Esophagus (tissue), 2 donors: ENCODE measurements at regions not wholly inside any gene's neighbourhood (a gene's known extent, or its start where the extent isn't known, plus 50 kb on each side); places are given as distances from the start of the nearest gene placed in this dataset.
"Not testable (repeated sequence)": the region's sequence is repeated elsewhere in the genome, so short reads cannot be mapped to it uniquely, and the experiment has no call there.

Source experiments
- H3K27ac ChIP-seq, 2 donors: one replicate each; pipeline ENCODE4 v1.5.1; 2013; ENCODE audit warnings: low read depth in 2 of 2, mild to moderate bottlenecking in 2 of 2, inconsistent platforms in 1 of 2, low read length in 1 of 2, moderate library complexity in 1 of 2
- H3K27me3 ChIP-seq, 2 donors: one replicate each; pipeline ENCODE4 v1.6.1; 2013; ENCODE audit warnings: low read length in 2 of 2, control low read depth in 1 of 2, mild to moderate bottlenecking in 1 of 2; ENCODE audit not compliant: insufficient read depth in 2 of 2, control insufficient read depth in 1 of 2
- H3K36me3 ChIP-seq, 2 donors: one replicate each; pipeline ENCODE4 v1.6.1; 2013; ENCODE audit warnings: low read length in 1 of 2; ENCODE audit not compliant: control insufficient read depth in 2 of 2, insufficient read depth in 2 of 2
- H3K4me1 ChIP-seq, 2 donors: one replicate each; pipeline ENCODE4 v1.6.1; 2013; ENCODE audit warnings: low read length in 1 of 2; ENCODE audit not compliant: control insufficient read depth in 2 of 2, insufficient read depth in 2 of 2
- H3K4me3 ChIP-seq, 2 donors: one replicate each; pipeline ENCODE4 v1.5.1; 2013; ENCODE audit warnings: low read length in 2 of 2, mild to moderate bottlenecking in 2 of 2, low read depth in 1 of 2, moderate library complexity in 1 of 2
- H3K9me3 ChIP-seq, 2 donors: one replicate each; pipeline ENCODE4 v1.6.1; 2013; ENCODE audit warnings: mild to moderate bottlenecking in 2 of 2, low read depth in 1 of 2, low read length in 1 of 2, moderate library complexity in 1 of 2; ENCODE audit not compliant: control insufficient read depth in 2 of 2, insufficient read depth in 1 of 2
- WGBS, 2 donors: extraction: QIAGEN DNeasy Blood & Tissue Kit; methylation state at CpG; one replicate each; pipeline ENCODE4 v1.1.7; 2013; 5-methylcytosine and 5-hydroxymethylcytosine counted together
- donor health status: healthy with polysubstance abuse.
- donor health status: Bipolar disorder and iron deficiency.

- Histone ChIP-seq H3K4me1 (no peaks in the 10 kb centered on the region), H3K27ac (no peak overlapping the region), H3K27me3 (no peaks in the 10 kb centered on the region), H3K4me3 (no peak overlapping the region), H3K9me3 (no peaks in the 10 kb centered on the region), H3K36me3 (no peaks in the 10 kb centered on the region)
- WGBS, 2 donors: 68 to 75% methylated on average over 7 of the region's 7 CpGs
Measured at GRCh38 chr17:70374496-70374895, 205.2 kb downstream of the KCNJ2 start.

GRCh38 chr17:70375406-70375805 is 206.1 kb downstream of the KCNJ2 start:
- no peaks in the 10 kb centered on the region for H3K9me3 ChIP-seq
- 83 to 87% methylated on average over 1 of the region's 1 CpG for WGBS, 2 donors
- H3K27me3 ChIP-seq: no peaks in the 10 kb centered on the region
- no peaks in the 10 kb centered on the region for H3K4me1 ChIP-seq
- H3K27ac ChIP-seq: no peak overlapping the region
- H3K36me3 ChIP-seq: no peaks in the 10 kb centered on the region
- no peak overlapping the region for H3K4me3 ChIP-seq

- Histone ChIP-seq H3K9me3 (no peaks in the 10 kb centered on the region), H3K36me3 (no peaks in the 10 kb centered on the region), H3K4me1 (no peaks in the 10 kb centered on the region), H3K4me3 (no peak overlapping the region), H3K27me3 (no peaks in the 10 kb centered on the region), H3K27ac (no peak overlapping the region)
- 91 to 93% methylated on average over 4 of the region's 4 CpGs for WGBS, 2 donors
Measured at GRCh38 chr17:70375813-70376770, 206.8 kb downstream of the KCNJ2 start.

DNA sequence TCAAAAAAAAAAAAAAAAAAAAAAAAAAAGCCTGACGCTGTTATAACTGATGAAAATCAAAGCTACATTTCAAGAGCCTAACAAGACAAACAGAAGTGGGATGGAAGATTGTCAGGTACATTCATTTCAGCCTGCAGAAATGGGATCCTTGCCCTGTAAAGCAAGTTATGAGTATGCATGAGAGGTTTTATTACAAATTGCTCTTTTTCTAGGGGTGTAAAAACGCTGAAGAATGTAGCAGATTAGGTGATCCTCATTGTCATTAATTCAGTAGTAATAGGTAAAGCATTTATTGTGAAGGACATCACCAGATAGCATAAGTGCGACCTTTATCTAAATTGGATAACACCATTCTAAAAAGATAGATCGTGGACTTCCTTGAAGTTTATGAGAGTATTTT is 208.3 kb downstream of the KCNJ2 start:
- H3K4me1 ChIP-seq: no peaks in the 10 kb centered on the region
- no peaks in the 10 kb centered on the region for H3K27me3 ChIP-seq
- no peak overlapping the region for H3K4me3 ChIP-seq
- WGBS, 2 donors: 65 to 71% methylated on average over 4 of the region's 4 CpGs
- H3K36me3 ChIP-seq: no peaks in the 10 kb centered on the region
- H3K27ac ChIP-seq: no peak overlapping the region
- no peaks in the 10 kb centered on the region for H3K9me3 ChIP-seq

DNA sequence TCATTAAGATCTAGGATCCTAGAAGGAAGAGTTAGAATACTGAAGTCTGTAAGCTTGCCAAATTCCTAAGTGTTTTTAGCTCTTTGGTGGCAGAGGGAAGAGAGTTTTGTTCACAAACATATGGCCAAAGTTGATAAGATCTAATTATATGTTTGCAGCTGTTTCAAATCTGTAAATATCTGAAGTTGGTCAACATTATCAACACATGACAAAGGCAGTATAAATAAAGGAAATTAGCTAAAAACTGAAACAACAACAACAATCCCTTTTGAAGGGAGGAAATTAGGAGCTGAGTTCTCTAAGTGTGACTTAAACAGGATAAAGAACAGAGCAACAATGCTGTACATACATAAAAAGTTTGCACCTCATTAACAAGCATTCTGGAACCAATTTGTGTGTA is 208.7 kb downstream of the KCNJ2 start:
- Histone ChIP-seq H3K4me1 (no peaks in the 10 kb centered on the region), H3K27ac (no peak overlapping the region), H3K4me3 (no peak overlapping the region), H3K27me3 (no peaks in the 10 kb centered on the region), H3K36me3 (no peaks in the 10 kb centered on the region), H3K9me3 (no peaks in the 10 kb centered on the region)

DNA sequence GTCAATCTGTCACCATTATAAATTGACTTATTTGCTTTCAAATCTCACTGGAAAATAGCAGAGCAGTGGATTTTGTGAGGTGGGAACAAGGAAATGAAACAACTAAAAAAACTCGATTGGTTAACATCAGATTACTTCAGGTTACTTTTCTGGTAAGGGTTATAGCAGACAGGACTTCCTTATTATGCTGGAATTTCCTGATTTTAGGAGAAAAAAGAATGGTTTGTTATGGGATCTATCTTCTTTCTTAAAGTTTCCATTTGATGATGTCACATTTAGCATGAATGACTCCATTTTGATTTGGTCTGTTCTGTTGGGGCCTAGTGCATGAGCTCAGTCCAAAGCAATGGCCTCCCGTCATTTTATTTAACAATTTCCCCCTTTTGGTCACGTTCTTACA is 210.6 kb downstream of the KCNJ2 start:
- WGBS, 2 donors: 88% methylated on average over 3 of the region's 3 CpGs
- no peak overlapping the region for H3K27ac ChIP-seq
- H3K4me1 ChIP-seq: no peaks in the 10 kb centered on the region
- no peaks in the 10 kb centered on the region for H3K36me3 ChIP-seq
- no peaks in the 10 kb centered on the region for H3K9me3 ChIP-seq
- H3K4me3 ChIP-seq: no peak overlapping the region
- no peaks in the 10 kb centered on the region for H3K27me3 ChIP-seq

- H3K36me3 ChIP-seq, H3K27ac ChIP-seq, H3K4me1 ChIP-seq, H3K4me3 ChIP-seq, H3K9me3 ChIP-seq, H3K27me3 ChIP-seq: not testable (repeated sequence)
- WGBS, 2 donors: 95 to 98% methylated on average over 15 of the region's 15 CpGs
Measured at GRCh38 chr17:70381916-70382315, 212.6 kb downstream of the KCNJ2 start.

DNA sequence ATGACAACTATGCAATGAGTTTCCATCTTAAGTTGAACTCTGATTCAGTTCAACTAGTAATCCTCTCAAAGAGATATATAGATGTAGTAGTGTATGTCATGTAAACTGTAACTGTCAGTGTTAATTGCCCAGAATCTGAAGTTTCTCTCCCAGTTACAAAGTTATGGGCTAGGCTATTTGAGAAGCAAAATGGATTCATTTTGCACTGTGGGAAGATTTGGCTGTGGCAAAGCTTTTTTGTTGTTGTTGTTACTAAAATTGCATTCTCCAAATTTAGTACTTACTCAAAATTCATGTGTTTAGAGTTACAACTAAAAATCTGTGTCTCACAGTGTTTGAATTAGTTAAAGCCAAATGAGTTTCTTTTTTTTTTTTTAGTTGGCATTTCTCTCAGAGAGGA is 219.0 kb downstream of the KCNJ2 start:
- no peak overlapping the region for H3K27ac ChIP-seq
- peaks cover 0 to 3% of the 10 kb centered on the region in 2 donors for H3K9me3 ChIP-seq
- no peaks in the 10 kb centered on the region for H3K27me3 ChIP-seq
- H3K36me3 ChIP-seq: no peaks in the 10 kb centered on the region
- no peaks in the 10 kb centered on the region for H3K4me1 ChIP-seq
- no peak overlapping the region for H3K4me3 ChIP-seq

- not testable (repeated sequence) for H3K4me3 ChIP-seq, H3K27me3 ChIP-seq, H3K9me3 ChIP-seq, H3K27ac ChIP-seq, H3K4me1 ChIP-seq, H3K36me3 ChIP-seq
- 92% methylated on average over 23 of the region's 23 CpGs for WGBS, 2 donors
Measured at GRCh38 chr17:70389232-70389757, 220.0 kb downstream of the KCNJ2 start.

- peaks cover 0 to 3% of the 10 kb centered on the region in 2 donors for H3K9me3 ChIP-seq
- H3K36me3 ChIP-seq: no peaks in the 10 kb centered on the region
- WGBS, 2 donors: 78 to 82% methylated on average over 4 of the region's 4 CpGs
- H3K4me1 ChIP-seq: no peaks in the 10 kb centered on the region
- H3K27me3 ChIP-seq: no peaks in the 10 kb centered on the region
- H3K4me3 ChIP-seq: no peak overlapping the region
- no peak overlapping the region for H3K27ac ChIP-seq
Measured at GRCh38 chr17:70390049-70390448, 220.7 kb downstream of the KCNJ2 start.
